Astrocyte of the cerebellum (primary cell): ENCODE measurements at regions not wholly inside any gene's neighbourhood (a gene's known extent, or its start where the extent isn't known, plus 50 kb on each side); places are given as distances from the start of the nearest gene placed in this dataset.

Experiments
- DNase-seq: peaks from one replicate; pipeline ENCODE4 v3.0.0-alpha.2; 2011; ENCODE audit warnings: low read depth
- H3K4me3 ChIP-seq: 2 replicates; pipeline ENCODE4 v1.5.1; 2011; ENCODE audit warnings: mild to moderate bottlenecking, low read depth, low read length, moderate library complexity
- in situ Hi-C: cut with HindIII; loops from 2 replicates; pipeline ENCODE4 v1.10.0; 2017; ENCODE audit warnings: low sequenced_read_pairs
- TF ChIP-seq, protein P1 (sequence below): IDR thresholded peaks from 2 replicates; pipeline ENCODE4 v1.5.1; 2012; ENCODE audit warnings: low read length, low read depth, moderate library complexity, mild to moderate bottlenecking; ENCODE audit errors: missing control alignments

DNA sequence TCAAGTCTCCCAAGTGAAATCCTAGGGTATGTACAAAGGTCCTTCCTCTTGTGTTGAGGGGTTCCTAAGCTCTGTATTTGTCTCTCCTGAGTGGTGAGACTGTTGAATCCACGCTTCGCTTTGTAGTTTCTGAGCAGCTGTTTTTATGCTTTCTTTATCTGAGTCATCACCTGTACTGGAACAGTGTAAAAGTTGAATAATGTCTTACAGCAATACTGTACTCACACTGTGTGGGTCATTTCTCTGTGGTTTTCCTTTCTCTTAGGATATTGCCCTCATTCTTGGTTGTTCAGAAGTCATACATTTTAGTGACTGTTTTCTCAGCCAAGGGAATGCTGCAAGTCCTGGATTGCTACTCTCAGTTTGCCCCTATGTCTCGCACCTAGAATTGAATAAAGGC lies 1596.6 kb downstream of the SLITRK5 start:
- DNase-seq: peak; percentile 11
- in situ Hi-C loops: no loop called here
- TF ChIP-seq, protein P1, sequence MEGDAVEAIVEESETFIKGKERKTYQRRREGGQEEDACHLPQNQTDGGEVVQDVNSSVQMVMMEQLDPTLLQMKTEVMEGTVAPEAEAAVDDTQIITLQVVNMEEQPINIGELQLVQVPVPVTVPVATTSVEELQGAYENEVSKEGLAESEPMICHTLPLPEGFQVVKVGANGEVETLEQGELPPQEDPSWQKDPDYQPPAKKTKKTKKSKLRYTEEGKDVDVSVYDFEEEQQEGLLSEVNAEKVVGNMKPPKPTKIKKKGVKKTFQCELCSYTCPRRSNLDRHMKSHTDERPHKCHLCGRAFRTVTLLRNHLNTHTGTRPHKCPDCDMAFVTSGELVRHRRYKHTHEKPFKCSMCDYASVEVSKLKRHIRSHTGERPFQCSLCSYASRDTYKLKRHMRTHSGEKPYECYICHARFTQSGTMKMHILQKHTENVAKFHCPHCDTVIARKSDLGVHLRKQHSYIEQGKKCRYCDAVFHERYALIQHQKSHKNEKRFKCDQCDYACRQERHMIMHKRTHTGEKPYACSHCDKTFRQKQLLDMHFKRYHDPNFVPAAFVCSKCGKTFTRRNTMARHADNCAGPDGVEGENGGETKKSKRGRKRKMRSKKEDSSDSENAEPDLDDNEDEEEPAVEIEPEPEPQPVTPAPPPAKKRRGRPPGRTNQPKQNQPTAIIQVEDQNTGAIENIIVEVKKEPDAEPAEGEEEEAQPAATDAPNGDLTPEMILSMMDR: no peak

DNA sequence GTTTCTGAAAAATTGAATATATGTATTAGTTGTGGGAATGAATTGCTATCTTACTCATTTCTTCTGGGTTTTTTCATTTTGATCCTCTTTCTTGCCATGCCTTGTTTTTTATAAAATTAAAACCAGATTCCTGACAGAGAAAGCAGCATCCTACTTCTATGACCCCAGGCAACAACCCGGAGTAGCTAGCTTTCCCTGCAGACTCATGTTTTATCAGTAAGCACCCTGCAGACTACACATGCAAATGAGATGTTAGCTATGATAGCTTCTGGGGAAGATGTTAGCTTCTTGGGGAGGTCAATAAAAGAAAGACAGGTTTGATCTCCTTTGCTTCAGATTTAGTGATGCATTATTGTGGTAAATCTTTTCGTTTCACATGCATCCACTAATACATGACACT lies 1598.6 kb downstream of the SLITRK5 start:
- H3K4me3 ChIP-seq: no peak overlapping the region
- no peak for DNase-seq
- in situ Hi-C loops: no loop called here
- TF ChIP-seq, protein P1: no peak

More for the DNA sequence above, 1596.6 kb downstream of the SLITRK5 start:
- H3K4me3 ChIP-seq: no peak overlapping the region

DNA sequence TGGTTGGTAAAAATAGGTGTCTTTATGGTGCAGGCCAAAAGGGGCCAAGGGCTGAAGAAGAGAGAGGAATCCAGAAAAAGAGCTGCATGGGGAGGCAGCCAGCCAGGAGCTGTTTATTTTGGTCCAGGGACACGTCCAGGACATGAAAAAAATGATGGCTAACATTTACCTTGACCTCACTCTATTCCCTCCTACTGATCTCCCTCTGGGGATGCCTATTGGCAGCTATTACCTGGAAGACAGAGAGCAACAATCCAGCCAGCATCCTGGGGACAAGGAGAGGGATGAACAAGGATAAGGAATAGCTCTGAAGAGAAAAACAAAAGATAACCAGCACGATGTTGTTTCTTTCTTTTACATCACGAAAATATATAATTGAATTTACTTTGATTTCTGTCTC lies 1599.6 kb downstream of the SLITRK5 start:
- in situ Hi-C loops: no loop called here
- no peak for DNase-seq
- TF ChIP-seq, protein P1: no peak
- no peak overlapping the region for H3K4me3 ChIP-seq

DNA sequence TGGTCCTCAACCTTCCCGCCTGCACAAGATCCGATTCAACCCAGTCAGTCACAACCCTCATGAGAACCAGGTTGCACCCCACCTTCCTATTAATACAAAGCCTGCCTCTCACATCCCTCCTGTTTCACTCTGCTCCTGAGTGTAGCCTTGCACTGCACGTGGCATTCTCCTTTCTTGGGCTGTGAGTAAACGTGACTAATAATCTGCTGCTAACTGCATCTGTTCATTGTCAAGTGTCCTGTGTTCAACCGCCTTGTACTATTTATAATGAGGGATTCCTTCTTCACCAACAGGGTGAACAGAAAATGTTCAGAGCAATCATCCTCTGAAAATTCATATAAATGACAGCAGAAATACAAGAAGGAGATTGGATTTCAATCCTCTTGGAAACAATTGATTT lies 1608.2 kb downstream of the SLITRK5 start:
- TF ChIP-seq, protein P1: no peak
- in situ Hi-C loops: no loop called here
- DNase-seq: no peak
- no peak overlapping the region for H3K4me3 ChIP-seq

DNA sequence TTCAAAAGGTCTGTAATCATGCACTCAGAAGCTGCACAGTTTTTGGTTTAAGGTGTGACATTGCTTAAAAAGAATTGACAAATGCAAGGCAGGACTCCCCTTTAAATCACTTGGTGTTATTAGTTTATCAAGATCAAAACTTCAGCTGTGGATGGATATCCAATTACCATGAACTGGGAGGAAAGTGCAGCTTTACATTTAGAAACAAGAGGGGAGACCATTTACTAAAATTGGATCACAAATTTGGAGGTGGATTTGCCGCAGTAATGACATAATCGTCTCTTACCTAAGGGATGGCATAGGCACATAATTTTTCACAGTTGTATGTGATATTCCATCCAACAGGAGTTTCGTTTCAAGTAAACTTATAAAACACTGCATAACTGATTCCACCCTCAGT lies 1610.2 kb downstream of the SLITRK5 start:
- in situ Hi-C loops: no loop called here
- no peak for DNase-seq
- TF ChIP-seq, protein P1: no peak
- no peak overlapping the region for H3K4me3 ChIP-seq

DNA sequence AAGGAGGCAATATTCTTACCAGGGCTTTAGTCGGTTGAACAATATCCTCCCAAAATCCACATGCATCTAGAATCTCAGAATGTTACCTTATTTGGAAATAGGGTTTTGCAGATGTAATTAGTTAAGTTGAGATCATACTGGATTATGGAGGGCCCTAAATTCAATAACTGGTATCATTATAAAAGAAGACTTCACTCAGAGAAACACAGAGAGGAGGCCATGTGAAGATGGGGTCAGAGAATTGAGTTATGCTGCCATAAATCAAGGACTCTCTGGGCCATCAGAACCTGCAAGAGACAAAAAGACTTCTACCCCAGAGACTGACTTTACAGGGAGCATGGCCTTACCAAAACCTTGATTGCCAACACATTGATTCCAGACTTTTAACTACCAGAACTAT lies 1611.1 kb downstream of the SLITRK5 start:
- no peak for DNase-seq
- no peak overlapping the region for H3K4me3 ChIP-seq
- TF ChIP-seq, protein P1: no peak
- in situ Hi-C loops: no loop called here

DNA sequence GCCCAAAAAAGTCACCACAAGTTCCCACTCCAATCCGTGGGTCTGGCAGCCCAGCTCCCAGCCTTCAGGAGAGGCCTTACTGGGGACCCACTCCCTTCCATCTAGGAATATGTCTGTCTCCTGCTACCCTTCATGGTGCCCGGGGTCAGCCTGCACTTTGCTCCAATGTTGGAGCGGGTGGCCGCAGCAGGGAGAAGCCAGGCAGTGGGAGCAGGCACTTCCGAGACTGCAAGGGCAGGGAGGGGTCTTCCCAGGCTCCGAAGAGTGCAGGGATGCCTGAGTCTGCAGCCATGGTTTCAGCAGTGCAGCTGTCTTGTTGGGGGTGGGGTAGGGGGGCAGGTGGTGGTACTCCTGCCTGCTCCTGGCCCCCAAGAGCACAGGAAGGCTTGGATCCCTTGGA lies 1616.2 kb downstream of the SLITRK5 start:
- TF ChIP-seq, protein P1: no peak
- no peak overlapping the region for H3K4me3 ChIP-seq
- no peak for DNase-seq
- in situ Hi-C loops: no loop called here
